ENCODE measurements at regions not wholly inside any gene's neighbourhood (a gene's known extent, or its start where the extent isn't known, plus 50 kb on each side); places are given as distances from the start of the nearest gene placed in this dataset.
"Not testable (repeated sequence)": the region's sequence is repeated elsewhere in the genome, so short reads cannot be mapped to it uniquely, and the experiment has no call there.

- no peak overlapping the region for H3K4me3 ChIP-seq (ENCODE audit: low read depth, low read length)
- TF ChIP-seq CTCF (IDR thresholded peaks at IDR 0.05; ENCODE audit: insufficient read depth, low read length, severe bottlenecking): peak; percentile 4
- no peaks in the 10 kb centered on the region for H3K27me3 ChIP-seq (ENCODE audit: control insufficient read depth, insufficient read depth, low read length)
- FAIRE-seq (no peak), DNase-seq (ENCODE audit: low read depth) (no peak)
- no peaks in the 10 kb centered on the region for H3K36me3 ChIP-seq (ENCODE audit: control insufficient read depth, insufficient read depth, low read length)
Observed at GRCh38 chr11:89625171-89625570, 84.9 kb upstream of the TRIM77 start.

GRCh38 chr11:89626366-89626765 lies 83.7 kb upstream of the TRIM77 start:
- H3K36me3 ChIP-seq (ENCODE audit: control insufficient read depth, insufficient read depth, low read length): no peaks in the 10 kb centered on the region
- no peaks in the 10 kb centered on the region for H3K27me3 ChIP-seq (ENCODE audit: control insufficient read depth, insufficient read depth, low read length)
- no peak for TF ChIP-seq CTCF (IDR thresholded peaks at IDR 0.05; ENCODE audit: insufficient read depth, low read length, severe bottlenecking)
- FAIRE-seq: no peak
- no peak for DNase-seq (ENCODE audit: low read depth)
- no peak overlapping the region for H3K4me3 ChIP-seq (ENCODE audit: low read depth, low read length)

- DNase-seq (ENCODE audit: low read depth); H3K36me3 ChIP-seq (ENCODE audit: control insufficient read depth, insufficient read depth, low read length); FAIRE-seq; H3K27me3 ChIP-seq (ENCODE audit: control insufficient read depth, insufficient read depth, low read length); H3K4me3 ChIP-seq (ENCODE audit: low read depth, low read length): not testable (repeated sequence)
Observed at GRCh38 chr11:89626881-89627280, 83.2 kb upstream of the TRIM77 start.

GRCh38 chr11:89633135-89633705 lies 76.9 kb upstream of the TRIM77 start:
- no peaks in the 10 kb centered on the region for H3K27me3 ChIP-seq (ENCODE audit: control insufficient read depth, insufficient read depth, low read length)
- DNase-seq (ENCODE audit: low read depth) (no peak), FAIRE-seq (no peak)
- H3K36me3 ChIP-seq (ENCODE audit: control insufficient read depth, insufficient read depth, low read length): no peaks in the 10 kb centered on the region
- TF ChIP-seq CTCF (IDR thresholded peaks at IDR 0.05; ENCODE audit: insufficient read depth, low read length, severe bottlenecking): no peak
- no peak overlapping the region for H3K4me3 ChIP-seq (ENCODE audit: low read depth, low read length)

GRCh38 chr11:89640777-89641176 lies 69.3 kb upstream of the TRIM77 start:
- H3K4me3 ChIP-seq (ENCODE audit: low read depth, low read length); H3K27me3 ChIP-seq (ENCODE audit: control insufficient read depth, insufficient read depth, low read length); FAIRE-seq; H3K36me3 ChIP-seq (ENCODE audit: control insufficient read depth, insufficient read depth, low read length); DNase-seq (ENCODE audit: low read depth): not testable (repeated sequence)

GRCh38 chr11:89648232-89648631 lies 61.9 kb upstream of the TRIM77 start:
- not testable (repeated sequence) for H3K27me3 ChIP-seq (ENCODE audit: control insufficient read depth, insufficient read depth, low read length); FAIRE-seq; H3K36me3 ChIP-seq (ENCODE audit: control insufficient read depth, insufficient read depth, low read length); DNase-seq (ENCODE audit: low read depth); H3K4me3 ChIP-seq (ENCODE audit: low read depth, low read length)

GRCh38 chr11:89648996-89649395 lies 61.1 kb upstream of the TRIM77 start:
- not testable (repeated sequence) for DNase-seq (ENCODE audit: low read depth); H3K36me3 ChIP-seq (ENCODE audit: control insufficient read depth, insufficient read depth, low read length); FAIRE-seq; H3K4me3 ChIP-seq (ENCODE audit: low read depth, low read length); H3K27me3 ChIP-seq (ENCODE audit: control insufficient read depth, insufficient read depth, low read length)

- H3K4me3 ChIP-seq (ENCODE audit: low read depth, low read length); H3K27me3 ChIP-seq (ENCODE audit: control insufficient read depth, insufficient read depth, low read length); DNase-seq (ENCODE audit: low read depth); H3K36me3 ChIP-seq (ENCODE audit: control insufficient read depth, insufficient read depth, low read length): not testable (repeated sequence)
- peak; percentile 23 for FAIRE-seq
Observed at GRCh38 chr11:89654669-89655068, 55.4 kb upstream of the TRIM77 start.

GRCh38 chr11:89658767-89659166 lies 51.3 kb upstream of the TRIM77 start:
- not testable (repeated sequence) for H3K4me3 ChIP-seq (ENCODE audit: low read depth, low read length); DNase-seq (ENCODE audit: low read depth); H3K36me3 ChIP-seq (ENCODE audit: control insufficient read depth, insufficient read depth, low read length); FAIRE-seq; H3K27me3 ChIP-seq (ENCODE audit: control insufficient read depth, insufficient read depth, low read length)

GRCh38 chr11:89659414-89659813 lies 50.7 kb upstream of the TRIM77 start:
- H3K27me3 ChIP-seq (ENCODE audit: control insufficient read depth, insufficient read depth, low read length); FAIRE-seq: not testable (repeated sequence)

More at GRCh38 chr11:89659414-89659813, 50.7 kb upstream of the TRIM77 start:
- H3K36me3 ChIP-seq (ENCODE audit: control insufficient read depth, insufficient read depth, low read length); DNase-seq (ENCODE audit: low read depth); H3K4me3 ChIP-seq (ENCODE audit: low read depth, low read length): not testable (repeated sequence)
